Activated CD4-positive, alpha-beta T cell treated with anti-CD3 and anti-CD28 coated beads for 48 hours (primary cell): ENCODE measurements at regions not wholly inside any gene's neighbourhood (a gene's known extent, or its start where the extent isn't known, plus 50 kb on each side); places are given as distances from the start of the nearest gene placed in this dataset.

Experiments
- DNase-seq: peaks from one replicate; pipeline ENCODE4 v3.0.0-alpha.2; 2020

GRCh38 chr7:19834566-19834965 lies 61.1 kb upstream of the TMEM196 start:
- DNase-seq = no peak

- no peak for DNase-seq
These were observed 57.2 kb upstream of the TMEM196 start for GRCh38 chr7:19830604-19831003.
